Nephron progenitor cell (in vitro differentiated cells): ENCODE measurements at regions not wholly inside any gene's neighbourhood (a gene's known extent, or its start where the extent isn't known, plus 50 kb on each side); places are given as distances from the start of the nearest gene placed in this dataset.

ENCODE experiments used
- DNase-seq: peaks from one replicate; pipeline ENCODE4 v3.0.0; 2021
- H3K27ac Mint-ChIP-seq: 2 replicates; pipeline ENCODE4 v1.8.0; 2021; ENCODE audit warnings: mild to moderate bottlenecking, moderate library complexity, mixed read lengths
- H3K27me3 Mint-ChIP-seq: 2 replicates; pipeline ENCODE4 v1.8.0; 2021; ENCODE audit warnings: mild to moderate bottlenecking, low read depth, mixed read lengths; ENCODE audit not compliant: poor library complexity
- H3K36me3 Mint-ChIP-seq: 2 replicates; pipeline ENCODE4 v1.8.0; 2021; ENCODE audit warnings: low read depth, mixed read lengths
- H3K4me1 Mint-ChIP-seq: 2 replicates; pipeline ENCODE4 v1.8.0; 2021; ENCODE audit warnings: mixed read lengths
- H3K4me3 Mint-ChIP-seq: 2 replicates; pipeline ENCODE4 v1.8.0; 2021; ENCODE audit warnings: mild to moderate bottlenecking, moderate library complexity, mixed read lengths
- H3K9me3 Mint-ChIP-seq: 2 replicates; pipeline ENCODE4 v1.8.0; 2021; ENCODE audit warnings: mild to moderate bottlenecking, moderate library complexity, mixed read lengths
- CTCF ChIP-seq: fragments of 200-600 bp; sonication (generic); IDR thresholded peaks from 2 replicates; pipeline ENCODE4 v1.5.0; 2021; ENCODE audit warnings: antibody characterized with exemption

- Mint-ChIP-seq H3K27ac (no peak overlapping the region), H3K4me1 (peaks cover 13% of the 10 kb centered on the region), H3K36me3 (no peaks in the 10 kb centered on the region), H3K4me3 (no peak overlapping the region), H3K27me3 (peaks cover 18% of the 10 kb centered on the region), H3K9me3 (peaks cover 2% of the 10 kb centered on the region)
- DNase-seq = no peak
- no peak for TF ChIP-seq CTCF
These were observed 120.3 kb upstream of the GATA6 start for GRCh38 chr18:22048932-22049615.

- Mint-ChIP-seq H3K9me3 (peaks cover 5% of the 10 kb centered on the region), H3K4me1 (peaks cover under 1% of the 10 kb centered on the region), H3K4me3 (no peak overlapping the region), H3K27me3 (peaks cover 12% of the 10 kb centered on the region), H3K27ac (no peak overlapping the region), H3K36me3 (no peaks in the 10 kb centered on the region)
- TF ChIP-seq CTCF = no peak
- DNase-seq = no peak
These were observed 116.8 kb upstream of the GATA6 start for GRCh38 chr18:22052405-22053105.

- Mint-ChIP-seq H3K27ac (no peak overlapping the region), H3K4me3 (no peak overlapping the region), H3K4me1 (peaks cover 7% of the 10 kb centered on the region), H3K36me3 (no peaks in the 10 kb centered on the region), H3K27me3 (peaks cover 10% of the 10 kb centered on the region), H3K9me3 (peaks cover 5% of the 10 kb centered on the region)
- TF ChIP-seq CTCF = no peak
- DNase-seq = no peak
These were observed 113.7 kb upstream of the GATA6 start for GRCh38 chr18:22055466-22056238.

- Mint-ChIP-seq H3K27me3 (peaks cover 9% of the 10 kb centered on the region), H3K4me3 (no peak overlapping the region), H3K9me3 (peaks cover 5% of the 10 kb centered on the region), H3K36me3 (no peaks in the 10 kb centered on the region), H3K4me1 (peaks cover 7% of the 10 kb centered on the region), H3K27ac (no peak overlapping the region)
- TF ChIP-seq CTCF = no peak
- no peak for DNase-seq
These were observed 112.4 kb upstream of the GATA6 start for GRCh38 chr18:22056950-22057349.

- H3K27ac Mint-ChIP-seq = peak overlapping the region; percentile 76
These were observed 111.4 kb upstream of the GATA6 start for GRCh38 chr18:22057908-22058527.

More at GRCh38 chr18:22057908-22058527, 111.4 kb upstream of the GATA6 start:
- Mint-ChIP-seq H3K4me3 (no peak overlapping the region), H3K36me3 (no peaks in the 10 kb centered on the region), H3K9me3 (peaks cover 5% of the 10 kb centered on the region), H3K4me1 (peaks cover 17% of the 10 kb centered on the region), H3K27me3 (peaks cover 4% of the 10 kb centered on the region)
- no peak for TF ChIP-seq CTCF
- no peak for DNase-seq
